ENCODE measurements at regions not wholly inside any gene's neighbourhood (a gene's known extent, or its start where the extent isn't known, plus 50 kb on each side); places are given as distances from the start of the nearest gene placed in this dataset.

GRCh38 chr13:103876571-103876970 is 810.4 kb upstream of the SLC10A2 start:
- Histone ChIP-seq H3K36me3 (replicated peaks; ENCODE audit: insufficient read depth, low read depth) (no peaks in the 10 kb centered on the region), H3K4me2 (no peak overlapping the region), H4K20me1 (ENCODE audit: insufficient read depth, poor library complexity, severe bottlenecking) (no peaks in the 10 kb centered on the region), H3K4me3 (no peak overlapping the region), H3K9me2 (replicated peaks; ENCODE audit: insufficient read depth) (no peaks in the 10 kb centered on the region), H2AFZ (no peak overlapping the region), H3K4me1 (ENCODE audit: insufficient read depth) (no peaks in the 10 kb centered on the region), H3K27ac (no peak overlapping the region), H3K9me3 (ENCODE audit: low read depth) (no peaks in the 10 kb centered on the region), H3K27me3 (no peaks in the 10 kb centered on the region), H3K79me2 (no peaks in the 10 kb centered on the region)
- 90% methylated on average over 6 of the region's 6 CpGs for WGBS (ENCODE audit: low lambda C conversion rate, missing lambda C conversion rate)
- no peak for DNase-seq (ENCODE audit: low spot score)
- TF ChIP-seq EZH2 (IDR thresholded peaks at IDR 0.05; ENCODE audit: borderline replicate concordance), result no peak
- no peak for TF ChIP-seq CTCF (IDR thresholded peaks at IDR 0.05; ENCODE audit: poor library complexity)
- no peak for TF ChIP-seq EZH2phosphoT487 (IDR thresholded peaks at IDR 0.05; ENCODE audit: low read depth, severe bottlenecking, unreplicated experiment)

GRCh38 chr13:103873725-103874124 is 807.5 kb upstream of the SLC10A2 start:
- H3K9me3 ChIP-seq (ENCODE audit: low read depth), result no peaks in the 10 kb centered on the region
- H3K36me3 ChIP-seq (replicated peaks; ENCODE audit: insufficient read depth, low read depth), result no peaks in the 10 kb centered on the region
- no peaks in the 10 kb centered on the region for H3K79me2 ChIP-seq
- 92% methylated on average over 4 of the region's 4 CpGs for WGBS (ENCODE audit: low lambda C conversion rate, missing lambda C conversion rate)
- DNase-seq (ENCODE audit: low spot score), result no peak
- no peaks in the 10 kb centered on the region for H4K20me1 ChIP-seq (ENCODE audit: insufficient read depth, poor library complexity, severe bottlenecking)
- TF ChIP-seq EZH2 (IDR thresholded peaks at IDR 0.05; ENCODE audit: borderline replicate concordance), result no peak
- no peak for TF ChIP-seq EZH2phosphoT487 (IDR thresholded peaks at IDR 0.05; ENCODE audit: low read depth, severe bottlenecking, unreplicated experiment)
- TF ChIP-seq CTCF (IDR thresholded peaks at IDR 0.05; ENCODE audit: poor library complexity), result no peak
- no peaks in the 10 kb centered on the region for H3K4me1 ChIP-seq (ENCODE audit: insufficient read depth)
- no peak overlapping the region for H3K4me2 ChIP-seq
- H2AFZ ChIP-seq, result no peak overlapping the region
- H3K4me3 ChIP-seq, result no peak overlapping the region
- H3K9me2 ChIP-seq (replicated peaks; ENCODE audit: insufficient read depth), result no peaks in the 10 kb centered on the region
- H3K27me3 ChIP-seq, result no peaks in the 10 kb centered on the region
- H3K27ac ChIP-seq, result no peak overlapping the region

GRCh38 chr13:103866048-103866447 is 799.8 kb upstream of the SLC10A2 start:
- H3K4me3 ChIP-seq, result no peak overlapping the region
- DNase-seq (ENCODE audit: low spot score), result no peak
- H2AFZ ChIP-seq, result no peak overlapping the region
- no peaks in the 10 kb centered on the region for H3K9me3 ChIP-seq (ENCODE audit: low read depth)
- H3K27ac ChIP-seq, result no peak overlapping the region
- H3K79me2 ChIP-seq, result no peaks in the 10 kb centered on the region
- TF ChIP-seq EZH2phosphoT487 (IDR thresholded peaks at IDR 0.05; ENCODE audit: low read depth, severe bottlenecking, unreplicated experiment) (no peak), CTCF (IDR thresholded peaks at IDR 0.05; ENCODE audit: poor library complexity) (no peak), EZH2 (IDR thresholded peaks at IDR 0.05; ENCODE audit: borderline replicate concordance) (no peak)
- H3K4me2 ChIP-seq, result no peak overlapping the region
- WGBS (ENCODE audit: low lambda C conversion rate, missing lambda C conversion rate), result 82% methylated on average over 8 of the region's 8 CpGs
- no peaks in the 10 kb centered on the region for H3K9me2 ChIP-seq (replicated peaks; ENCODE audit: insufficient read depth)
- no peaks in the 10 kb centered on the region for H3K36me3 ChIP-seq (replicated peaks; ENCODE audit: insufficient read depth, low read depth)
- no peaks in the 10 kb centered on the region for H4K20me1 ChIP-seq (ENCODE audit: insufficient read depth, poor library complexity, severe bottlenecking)
- H3K4me1 ChIP-seq (ENCODE audit: insufficient read depth), result no peaks in the 10 kb centered on the region
- H3K27me3 ChIP-seq, result no peaks in the 10 kb centered on the region

- no peaks in the 10 kb centered on the region for H3K79me2 ChIP-seq
These were observed 796.3 kb upstream of the SLC10A2 start for GRCh38 chr13:103862525-103862924.

More at GRCh38 chr13:103862525-103862924, 796.3 kb upstream of the SLC10A2 start:
- no peak for DNase-seq (ENCODE audit: low spot score)
- Histone ChIP-seq H4K20me1 (ENCODE audit: insufficient read depth, poor library complexity, severe bottlenecking) (no peaks in the 10 kb centered on the region), H2AFZ (no peak overlapping the region), H3K4me1 (ENCODE audit: insufficient read depth) (no peaks in the 10 kb centered on the region), H3K9me3 (ENCODE audit: low read depth) (no peaks in the 10 kb centered on the region), H3K4me3 (no peak overlapping the region), H3K9me2 (replicated peaks; ENCODE audit: insufficient read depth) (no peaks in the 10 kb centered on the region), H3K36me3 (replicated peaks; ENCODE audit: insufficient read depth, low read depth) (no peaks in the 10 kb centered on the region), H3K27ac (no peak overlapping the region), H3K4me2 (no peak overlapping the region), H3K27me3 (no peaks in the 10 kb centered on the region)
- 91% methylated on average over 4 of the region's 4 CpGs for WGBS (ENCODE audit: low lambda C conversion rate, missing lambda C conversion rate)
- TF ChIP-seq EZH2 (IDR thresholded peaks at IDR 0.05; ENCODE audit: borderline replicate concordance) (no peak), EZH2phosphoT487 (IDR thresholded peaks at IDR 0.05; ENCODE audit: low read depth, severe bottlenecking, unreplicated experiment) (no peak), CTCF (IDR thresholded peaks at IDR 0.05; ENCODE audit: poor library complexity) (no peak)

Measured in hepatocyte (in vitro differentiated cells).